ENCODE measurements at regions not wholly inside any gene's neighbourhood (a gene's known extent, or its start where the extent isn't known, plus 50 kb on each side); places are given as distances from the start of the nearest gene placed in this dataset.

GRCh38 chr17:77867976-77868713 is 90.4 kb upstream of the TNRC6C start:
- TF ChIP-seq TAF1 (IDR thresholded peaks at IDR 0.05; ENCODE audit: borderline replicate concordance, insufficient read depth, low read length) (no peak), POLR2AphosphoS5 (IDR thresholded peaks at IDR 0.05; ENCODE audit: low read depth, low read length) (no peak), REST (IDR thresholded peaks at IDR 0.05; ENCODE audit: insufficient read depth in 1 of 2, low read depth in 2 of 2, low read length in 2 of 2) (no peak)

Data from PFSK-1 (cell line).